ENCODE measurements at regions not wholly inside any gene's neighbourhood (a gene's known extent, or its start where the extent isn't known, plus 50 kb on each side); places are given as distances from the start of the nearest gene placed in this dataset.

DNA sequence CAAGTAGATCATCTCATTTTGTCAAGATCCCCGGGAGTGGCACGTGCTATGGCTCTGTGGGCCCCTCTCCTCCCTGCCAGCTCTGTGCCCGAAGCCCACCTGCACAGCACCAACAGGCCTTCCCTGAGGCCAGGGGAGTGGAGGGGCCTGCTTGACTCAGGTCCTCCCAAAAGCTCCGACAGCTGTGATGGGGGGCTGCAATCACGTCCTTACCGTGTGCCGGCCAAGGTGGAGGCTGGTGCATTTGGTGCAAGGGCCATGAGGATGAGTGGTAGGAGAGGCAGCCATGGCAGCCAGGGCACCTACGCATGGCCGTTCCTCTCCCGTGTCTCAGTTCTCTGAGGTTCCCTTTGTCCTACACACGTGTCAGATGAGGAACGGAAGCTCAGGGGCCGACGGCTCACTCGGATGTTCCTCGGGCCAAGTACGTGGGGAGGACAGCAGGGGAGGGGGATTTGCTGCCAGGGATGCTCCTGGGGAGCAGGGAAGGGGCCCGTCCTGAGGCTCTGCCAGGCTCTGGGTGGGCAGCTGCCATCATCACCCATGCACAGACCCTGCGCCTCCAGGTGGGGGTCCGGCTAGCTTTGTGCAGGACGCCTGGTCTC lies 95.8 kb downstream of the HMX1 start:
- no peak overlapping the region for H3K4ac ChIP-seq (ENCODE audit: low read depth in 1 of 2, low read length in 2 of 2)
- 82% methylated on average over 21 of the region's 21 CpGs for WGBS
- no peak overlapping the region for H4K8ac ChIP-seq (ENCODE audit: low read length)
- DNase-seq: no peak
- no peak overlapping the region for H3K27ac ChIP-seq (ENCODE audit: low read length, poor library complexity, severe bottlenecking)
- no peak overlapping the region for H3K14ac ChIP-seq (ENCODE audit: low read length in 2 of 2)
- no peak overlapping the region for H3K23ac ChIP-seq (ENCODE audit: low read length in 2 of 2)
- peaks cover 0 to 5% of the 10 kb centered on the region in 2 experiments for H3K36me3 ChIP-seq (ENCODE audit: control insufficient read depth in 1 of 2, insufficient read depth in 2 of 2, low read depth in 1 of 2, low read length in 2 of 2)
- H2AFZ ChIP-seq (ENCODE audit: low read depth, low read length): no peak overlapping the region
- H3K4me2 ChIP-seq (ENCODE audit: low read length, poor library complexity, severe bottlenecking): no peak overlapping the region
- H2BK12ac ChIP-seq (ENCODE audit: low read length in 2 of 2): no peak overlapping the region
- H2BK5ac ChIP-seq (ENCODE audit: low read depth, low read length, poor library complexity, severe bottlenecking): no peak overlapping the region
- H3K9ac ChIP-seq (ENCODE audit: low read length): no peak overlapping the region
- no peak overlapping the region for H3K18ac ChIP-seq (ENCODE audit: low read depth in 1 of 2, low read length in 2 of 2)
- H2BK15ac ChIP-seq (ENCODE audit: low read depth, poor library complexity, severe bottlenecking): no peak overlapping the region
- no peak overlapping the region for H2AK5ac ChIP-seq (ENCODE audit: low read length, severe bottlenecking)
- H3K9me3 ChIP-seq (ENCODE audit: control insufficient read depth, low read length): no peaks in the 10 kb centered on the region
- H4K91ac ChIP-seq (ENCODE audit: low read length): no peak overlapping the region
- H3K27me3 ChIP-seq (ENCODE audit: control insufficient read depth in 1 of 2, insufficient read depth in 1 of 2, low read length in 2 of 2): peaks cover 0 to 9% of the 10 kb centered on the region in 2 experiments
- no peak overlapping the region for H3K4me3 ChIP-seq (ENCODE audit: insufficient read depth in 1 of 2, low read depth in 1 of 2, low read length in 2 of 2)
- no peaks in the 10 kb centered on the region for H3K79me1 ChIP-seq (replicated peaks; ENCODE audit: low read length, poor library complexity, severe bottlenecking)
- no peaks in the 10 kb centered on the region for H3K4me1 ChIP-seq (ENCODE audit: control insufficient read depth, insufficient read depth, low read depth, low read length)
- H2BK120ac ChIP-seq (ENCODE audit: low read depth, low read length): no peak overlapping the region

GRCh38 chr4:8775121-8775520 lies 96.5 kb downstream of the HMX1 start:
- peaks cover 0 to 9% of the 10 kb centered on the region in 2 experiments for H3K27me3 ChIP-seq (ENCODE audit: control insufficient read depth in 1 of 2, insufficient read depth in 1 of 2, low read length in 2 of 2)
- no peak overlapping the region for H3K4me3 ChIP-seq (ENCODE audit: insufficient read depth in 1 of 2, low read depth in 1 of 2, low read length in 2 of 2)
- H4K8ac ChIP-seq (ENCODE audit: low read length): no peak overlapping the region
- no peak overlapping the region for H3K18ac ChIP-seq (ENCODE audit: low read depth in 1 of 2, low read length in 2 of 2)
- H3K14ac ChIP-seq (ENCODE audit: low read length in 2 of 2): no peak overlapping the region
- no peak overlapping the region for H3K9ac ChIP-seq (ENCODE audit: low read length)
- no peak overlapping the region for H2BK5ac ChIP-seq (ENCODE audit: low read depth, low read length, poor library complexity, severe bottlenecking)
- H3K79me1 ChIP-seq (replicated peaks; ENCODE audit: low read length, poor library complexity, severe bottlenecking): no peaks in the 10 kb centered on the region
- H3K9me3 ChIP-seq (ENCODE audit: control insufficient read depth, low read length): no peaks in the 10 kb centered on the region
- H3K4me1 ChIP-seq (ENCODE audit: control insufficient read depth, insufficient read depth, low read depth, low read length): no peaks in the 10 kb centered on the region
- H2BK120ac ChIP-seq (ENCODE audit: low read depth, low read length): no peak overlapping the region
- no peak overlapping the region for H2AFZ ChIP-seq (ENCODE audit: low read depth, low read length)
- H3K4ac ChIP-seq (ENCODE audit: low read depth in 1 of 2, low read length in 2 of 2): no peak overlapping the region
- H3K23ac ChIP-seq (ENCODE audit: low read length in 2 of 2): no peak overlapping the region
- H2BK12ac ChIP-seq (ENCODE audit: low read length in 2 of 2): no peak overlapping the region
- H3K4me2 ChIP-seq (ENCODE audit: low read length, poor library complexity, severe bottlenecking): no peak overlapping the region
- H2AK5ac ChIP-seq (ENCODE audit: low read length, severe bottlenecking): no peak overlapping the region
- no peak overlapping the region for H4K91ac ChIP-seq (ENCODE audit: low read length)
- H2BK15ac ChIP-seq (ENCODE audit: low read depth, poor library complexity, severe bottlenecking): no peak overlapping the region
- H3K36me3 ChIP-seq (ENCODE audit: control insufficient read depth in 1 of 2, insufficient read depth in 2 of 2, low read depth in 1 of 2, low read length in 2 of 2): peaks cover 0 to 5% of the 10 kb centered on the region in 2 experiments
- 73% methylated on average over 6 of the region's 7 CpGs for WGBS
- no peak for DNase-seq
- no peak overlapping the region for H3K27ac ChIP-seq (ENCODE audit: low read length, poor library complexity, severe bottlenecking)

DNA sequence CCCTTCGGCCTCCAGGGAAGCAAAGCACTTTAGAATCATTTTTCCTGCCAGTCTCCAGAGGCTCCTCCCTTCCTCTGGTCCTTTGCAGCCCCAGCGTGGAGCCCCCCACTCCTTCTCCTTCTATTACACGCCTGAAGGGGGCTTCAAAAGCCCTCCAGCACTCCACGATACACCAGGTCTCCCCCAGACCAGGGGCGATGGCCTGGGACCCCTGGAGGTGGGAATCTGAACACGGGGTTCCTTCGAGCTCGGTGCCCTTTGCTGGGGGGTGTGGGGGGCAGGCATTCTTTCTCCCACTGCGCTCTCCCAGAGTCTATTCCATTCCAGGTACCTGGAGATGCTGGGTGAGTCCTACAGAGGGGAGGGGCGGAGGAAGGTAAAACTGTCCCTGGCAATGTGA lies 97.6 kb downstream of the HMX1 start:
- Histone ChIP-seq H4K91ac (ENCODE audit: low read length) (no peak overlapping the region), H3K79me1 (replicated peaks; ENCODE audit: low read length, poor library complexity, severe bottlenecking) (no peaks in the 10 kb centered on the region), H3K4me1 (ENCODE audit: control insufficient read depth, insufficient read depth, low read depth, low read length) (no peaks in the 10 kb centered on the region), H3K4me3 (ENCODE audit: insufficient read depth in 1 of 2, low read depth in 1 of 2, low read length in 2 of 2) (no peak overlapping the region), H2AK5ac (ENCODE audit: low read length, severe bottlenecking) (no peak overlapping the region), H3K27ac (ENCODE audit: low read length, poor library complexity, severe bottlenecking) (no peak overlapping the region), H3K27me3 (ENCODE audit: control insufficient read depth in 1 of 2, insufficient read depth in 1 of 2, low read length in 2 of 2) (peaks cover 0 to 9% of the 10 kb centered on the region in 2 experiments), H3K4me2 (ENCODE audit: low read length, poor library complexity, severe bottlenecking) (no peak overlapping the region), H2AFZ (ENCODE audit: low read depth, low read length) (no peak overlapping the region), H3K23ac (ENCODE audit: low read length in 2 of 2) (no peak overlapping the region), H2BK12ac (ENCODE audit: low read length in 2 of 2) (no peak overlapping the region), H3K4ac (ENCODE audit: low read depth in 1 of 2, low read length in 2 of 2) (no peak overlapping the region), H3K9me3 (ENCODE audit: control insufficient read depth, low read length) (no peaks in the 10 kb centered on the region), H3K14ac (ENCODE audit: low read length in 2 of 2) (no peak overlapping the region), H2BK15ac (ENCODE audit: low read depth, poor library complexity, severe bottlenecking) (no peak overlapping the region), H3K9ac (ENCODE audit: low read length) (no peak overlapping the region), H2BK5ac (ENCODE audit: low read depth, low read length, poor library complexity, severe bottlenecking) (no peak overlapping the region), H3K36me3 (ENCODE audit: control insufficient read depth in 1 of 2, insufficient read depth in 2 of 2, low read depth in 1 of 2, low read length in 2 of 2) (peaks cover 0 to 5% of the 10 kb centered on the region in 2 experiments), H4K8ac (ENCODE audit: low read length) (no peak overlapping the region), H2BK120ac (ENCODE audit: low read depth, low read length) (no peak overlapping the region), H3K18ac (ENCODE audit: low read depth in 1 of 2, low read length in 2 of 2) (no peak overlapping the region)
- 63% methylated on average over 7 of the region's 10 CpGs for WGBS
- no peak for DNase-seq

DNA sequence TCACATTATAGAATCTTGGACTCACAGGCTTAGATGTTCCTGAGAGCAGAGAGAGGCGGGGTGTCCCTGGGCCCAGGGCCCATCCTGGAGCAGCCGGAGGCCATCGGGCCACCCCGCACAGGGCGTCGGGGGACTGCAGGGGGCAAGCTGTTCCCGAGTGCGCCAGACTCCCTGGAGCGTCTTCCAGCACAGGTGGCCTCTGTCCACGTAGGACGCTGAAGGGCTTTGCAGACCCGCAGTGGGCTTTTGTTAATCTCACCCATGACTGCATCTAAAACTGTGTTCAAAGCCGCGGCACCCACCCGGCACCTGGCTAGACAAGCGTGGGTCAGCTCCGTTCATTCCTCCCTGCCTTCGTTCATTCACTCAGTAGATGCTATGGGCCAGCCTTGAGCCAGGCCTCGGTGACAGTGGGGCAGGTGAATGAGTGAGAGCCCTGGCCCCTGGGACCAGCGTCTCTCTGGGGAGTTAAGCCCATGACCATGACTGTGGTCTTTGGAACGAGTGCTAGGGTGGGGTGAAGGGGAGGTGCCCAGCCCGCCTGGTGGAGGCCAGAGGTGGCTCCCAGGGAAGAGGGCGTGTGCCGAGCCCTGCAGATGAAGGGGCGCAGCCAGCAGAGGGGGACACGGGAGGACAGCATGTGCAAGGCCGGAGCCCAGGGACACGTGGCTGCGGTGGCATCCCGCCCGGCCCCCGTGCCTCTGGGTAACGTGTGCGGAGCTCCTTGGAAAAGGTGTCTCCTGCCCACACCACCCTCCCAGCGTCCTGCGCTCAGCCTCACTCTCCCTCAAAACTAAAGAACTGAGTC lies 98.3 kb downstream of the HMX1 start:
- no peak overlapping the region for H2BK12ac ChIP-seq (ENCODE audit: low read length in 2 of 2)
- H3K4me3 ChIP-seq (ENCODE audit: insufficient read depth in 1 of 2, low read depth in 1 of 2, low read length in 2 of 2): no peak overlapping the region
- no peak overlapping the region for H2AK5ac ChIP-seq (ENCODE audit: low read length, severe bottlenecking)
- no peaks in the 10 kb centered on the region for H3K79me1 ChIP-seq (replicated peaks; ENCODE audit: low read length, poor library complexity, severe bottlenecking)
- H3K14ac ChIP-seq (ENCODE audit: low read length in 2 of 2): no peak overlapping the region
- no peak overlapping the region for H4K91ac ChIP-seq (ENCODE audit: low read length)
- H2BK120ac ChIP-seq (ENCODE audit: low read depth, low read length): no peak overlapping the region
- peaks cover 0 to 10% of the 10 kb centered on the region in 2 experiments for H3K27me3 ChIP-seq (ENCODE audit: control insufficient read depth in 1 of 2, insufficient read depth in 1 of 2, low read length in 2 of 2)
- H4K8ac ChIP-seq (ENCODE audit: low read length): no peak overlapping the region
- no peak overlapping the region for H3K9ac ChIP-seq (ENCODE audit: low read length)
- H3K36me3 ChIP-seq (ENCODE audit: control insufficient read depth in 1 of 2, insufficient read depth in 2 of 2, low read depth in 1 of 2, low read length in 2 of 2): no peaks in the 10 kb centered on the region
- H3K18ac ChIP-seq (ENCODE audit: low read depth in 1 of 2, low read length in 2 of 2): no peak overlapping the region
- H3K23ac ChIP-seq (ENCODE audit: low read length in 2 of 2): no peak overlapping the region
- H2BK15ac ChIP-seq (ENCODE audit: low read depth, poor library complexity, severe bottlenecking): no peak overlapping the region
- no peaks in the 10 kb centered on the region for H3K9me3 ChIP-seq (ENCODE audit: control insufficient read depth, low read length)
- H3K4me2 ChIP-seq (ENCODE audit: low read length, poor library complexity, severe bottlenecking): no peak overlapping the region
- H3K27ac ChIP-seq (ENCODE audit: low read length, poor library complexity, severe bottlenecking): no peak overlapping the region
- H3K4me1 ChIP-seq (ENCODE audit: control insufficient read depth, insufficient read depth, low read depth, low read length): no peaks in the 10 kb centered on the region
- 81% methylated on average over 34 of the region's 36 CpGs for WGBS
- no peak for DNase-seq
- no peak overlapping the region for H3K4ac ChIP-seq (ENCODE audit: low read depth in 1 of 2, low read length in 2 of 2)
- H2BK5ac ChIP-seq (ENCODE audit: low read depth, low read length, poor library complexity, severe bottlenecking): no peak overlapping the region
- no peak overlapping the region for H2AFZ ChIP-seq (ENCODE audit: low read depth, low read length)

All from mesenchymal stem cell (in vitro differentiated cells and primary cell).